ENCODE measurements at regions not wholly inside any gene's neighbourhood (a gene's known extent, or its start where the extent isn't known, plus 50 kb on each side); places are given as distances from the start of the nearest gene placed in this dataset.

GRCh38 chr4:29320947-29321620, 1399.1 kb upstream of the PCDH7 start:
- TF ChIP-seq, protein P1, sequence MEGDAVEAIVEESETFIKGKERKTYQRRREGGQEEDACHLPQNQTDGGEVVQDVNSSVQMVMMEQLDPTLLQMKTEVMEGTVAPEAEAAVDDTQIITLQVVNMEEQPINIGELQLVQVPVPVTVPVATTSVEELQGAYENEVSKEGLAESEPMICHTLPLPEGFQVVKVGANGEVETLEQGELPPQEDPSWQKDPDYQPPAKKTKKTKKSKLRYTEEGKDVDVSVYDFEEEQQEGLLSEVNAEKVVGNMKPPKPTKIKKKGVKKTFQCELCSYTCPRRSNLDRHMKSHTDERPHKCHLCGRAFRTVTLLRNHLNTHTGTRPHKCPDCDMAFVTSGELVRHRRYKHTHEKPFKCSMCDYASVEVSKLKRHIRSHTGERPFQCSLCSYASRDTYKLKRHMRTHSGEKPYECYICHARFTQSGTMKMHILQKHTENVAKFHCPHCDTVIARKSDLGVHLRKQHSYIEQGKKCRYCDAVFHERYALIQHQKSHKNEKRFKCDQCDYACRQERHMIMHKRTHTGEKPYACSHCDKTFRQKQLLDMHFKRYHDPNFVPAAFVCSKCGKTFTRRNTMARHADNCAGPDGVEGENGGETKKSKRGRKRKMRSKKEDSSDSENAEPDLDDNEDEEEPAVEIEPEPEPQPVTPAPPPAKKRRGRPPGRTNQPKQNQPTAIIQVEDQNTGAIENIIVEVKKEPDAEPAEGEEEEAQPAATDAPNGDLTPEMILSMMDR (IDR thresholded peaks at IDR 0.05 in 2 of 3, conservative IDR thresholded peaks at IDR 0.05 in 1 of 3; ENCODE audit: control insufficient read depth in 2 of 3, extremely low read depth in 1 of 3, insufficient read depth in 1 of 3, low read depth in 3 of 3, low read length in 3 of 3): no peak
- TF ChIP-seq HDAC6 (IDR thresholded peaks at IDR 0.05; ENCODE audit: unreplicated experiment) (no peak), SP1 (IDR thresholded peaks at IDR 0.05; ENCODE audit: low read depth, low read length) (no peak), ATF7 (IDR thresholded peaks at IDR 0.05; ENCODE audit: low read depth) (no peak), EZH2 (IDR thresholded peaks at IDR 0.05; ENCODE audit: borderline replicate concordance, control insufficient read depth, low read depth, low read length) (no peak), NFIC (IDR thresholded peaks at IDR 0.05; ENCODE audit: low read depth, low read length) (no peak), SUPT20H (IDR thresholded peaks at IDR 0.05; ENCODE audit: borderline replicate concordance, control insufficient read depth, low read depth, low read length) (no peak), EP300 (IDR thresholded peaks at IDR 0.05; ENCODE audit: borderline replicate concordance in 1 of 2, control insufficient read depth in 1 of 2, low read depth in 2 of 2, low read length in 2 of 2) (no peak), DPF2 (IDR thresholded peaks at IDR 0.05) (no peak), CHD2 (IDR thresholded peaks at IDR 0.05; ENCODE audit: borderline replicate concordance, low read depth, low read length) (no peak)
- TF ChIP-seq, protein P2, sequence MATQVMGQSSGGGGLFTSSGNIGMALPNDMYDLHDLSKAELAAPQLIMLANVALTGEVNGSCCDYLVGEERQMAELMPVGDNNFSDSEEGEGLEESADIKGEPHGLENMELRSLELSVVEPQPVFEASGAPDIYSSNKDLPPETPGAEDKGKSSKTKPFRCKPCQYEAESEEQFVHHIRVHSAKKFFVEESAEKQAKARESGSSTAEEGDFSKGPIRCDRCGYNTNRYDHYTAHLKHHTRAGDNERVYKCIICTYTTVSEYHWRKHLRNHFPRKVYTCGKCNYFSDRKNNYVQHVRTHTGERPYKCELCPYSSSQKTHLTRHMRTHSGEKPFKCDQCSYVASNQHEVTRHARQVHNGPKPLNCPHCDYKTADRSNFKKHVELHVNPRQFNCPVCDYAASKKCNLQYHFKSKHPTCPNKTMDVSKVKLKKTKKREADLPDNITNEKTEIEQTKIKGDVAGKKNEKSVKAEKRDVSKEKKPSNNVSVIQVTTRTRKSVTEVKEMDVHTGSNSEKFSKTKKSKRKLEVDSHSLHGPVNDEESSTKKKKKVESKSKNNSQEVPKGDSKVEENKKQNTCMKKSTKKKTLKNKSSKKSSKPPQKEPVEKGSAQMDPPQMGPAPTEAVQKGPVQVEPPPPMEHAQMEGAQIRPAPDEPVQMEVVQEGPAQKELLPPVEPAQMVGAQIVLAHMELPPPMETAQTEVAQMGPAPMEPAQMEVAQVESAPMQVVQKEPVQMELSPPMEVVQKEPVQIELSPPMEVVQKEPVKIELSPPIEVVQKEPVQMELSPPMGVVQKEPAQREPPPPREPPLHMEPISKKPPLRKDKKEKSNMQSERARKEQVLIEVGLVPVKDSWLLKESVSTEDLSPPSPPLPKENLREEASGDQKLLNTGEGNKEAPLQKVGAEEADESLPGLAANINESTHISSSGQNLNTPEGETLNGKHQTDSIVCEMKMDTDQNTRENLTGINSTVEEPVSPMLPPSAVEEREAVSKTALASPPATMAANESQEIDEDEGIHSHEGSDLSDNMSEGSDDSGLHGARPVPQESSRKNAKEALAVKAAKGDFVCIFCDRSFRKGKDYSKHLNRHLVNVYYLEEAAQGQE (IDR thresholded peaks at IDR 0.05; ENCODE audit: low read depth, low read length): no peak
- TF ChIP-seq, protein P3, sequence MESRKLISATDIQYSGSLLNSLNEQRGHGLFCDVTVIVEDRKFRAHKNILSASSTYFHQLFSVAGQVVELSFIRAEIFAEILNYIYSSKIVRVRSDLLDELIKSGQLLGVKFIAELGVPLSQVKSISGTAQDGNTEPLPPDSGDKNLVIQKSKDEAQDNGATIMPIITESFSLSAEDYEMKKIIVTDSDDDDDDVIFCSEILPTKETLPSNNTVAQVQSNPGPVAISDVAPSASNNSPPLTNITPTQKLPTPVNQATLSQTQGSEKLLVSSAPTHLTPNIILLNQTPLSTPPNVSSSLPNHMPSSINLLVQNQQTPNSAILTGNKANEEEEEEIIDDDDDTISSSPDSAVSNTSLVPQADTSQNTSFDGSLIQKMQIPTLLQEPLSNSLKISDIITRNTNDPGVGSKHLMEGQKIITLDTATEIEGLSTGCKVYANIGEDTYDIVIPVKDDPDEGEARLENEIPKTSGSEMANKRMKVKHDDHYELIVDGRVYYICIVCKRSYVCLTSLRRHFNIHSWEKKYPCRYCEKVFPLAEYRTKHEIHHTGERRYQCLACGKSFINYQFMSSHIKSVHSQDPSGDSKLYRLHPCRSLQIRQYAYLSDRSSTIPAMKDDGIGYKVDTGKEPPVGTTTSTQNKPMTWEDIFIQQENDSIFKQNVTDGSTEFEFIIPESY (IDR thresholded peaks at IDR 0.05): no peak

Data from GM12878 (cell line).